SK-N-MC (cell line): ENCODE measurements at regions not wholly inside any gene's neighbourhood (a gene's known extent, or its start where the extent isn't known, plus 50 kb on each side); places are given as distances from the start of the nearest gene placed in this dataset.

ENCODE experiments used
- EZH2 ChIP-seq: fragments of 200-600 bp; sonication (generic); IDR thresholded peaks from one replicate; pipeline ENCODE4 v1.6.1; 2017; ENCODE audit warnings: antibody characterized with exemption
- POLR2AphosphoS5 ChIP-seq: IDR thresholded peaks from 2 replicates; pipeline ENCODE4 v1.6.1; 2012; ENCODE audit warnings: mild to moderate bottlenecking, low read depth, low read length, borderline replicate concordance

DNA sequence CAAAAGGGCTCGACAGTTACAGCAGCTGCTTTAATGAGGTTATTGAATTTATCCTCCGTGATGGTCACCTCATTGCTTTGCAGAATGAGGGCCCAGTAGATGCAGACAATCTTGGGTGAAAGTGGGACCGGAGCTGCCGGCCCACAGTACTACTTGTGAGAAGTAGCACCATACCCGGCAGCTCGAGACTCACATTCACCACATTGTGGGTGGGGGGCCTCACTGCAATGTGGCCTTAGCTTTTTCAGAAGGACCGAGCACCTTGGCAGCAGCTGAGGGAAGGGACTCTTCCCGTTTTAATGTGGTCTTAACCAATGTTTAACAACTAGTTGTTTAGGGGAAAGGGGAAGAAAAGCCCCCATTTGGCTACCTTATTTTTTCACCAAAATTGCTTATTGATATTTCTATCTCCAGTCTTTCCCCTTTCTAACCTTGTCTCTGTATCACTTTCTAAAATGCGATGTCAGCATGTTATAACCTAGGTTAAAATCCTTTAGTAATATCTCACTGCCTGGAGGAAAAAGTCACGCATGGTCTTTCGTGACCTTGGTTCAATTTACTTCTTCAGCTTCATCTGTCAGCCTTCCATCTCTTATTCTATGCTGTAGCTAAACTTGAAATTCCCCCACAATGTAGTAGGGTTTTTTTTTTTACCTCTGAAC, 87.4 kb upstream of the PHYHIPL start:
- no peak for TF ChIP-seq EZH2
- TF ChIP-seq POLR2AphosphoS5 = no peak
